ENCODE measurements at regions not wholly inside any gene's neighbourhood (a gene's known extent, or its start where the extent isn't known, plus 50 kb on each side); places are given as distances from the start of the nearest gene placed in this dataset.

- TF ChIP-seq CTCF (IDR thresholded peaks at IDR 0.05; ENCODE audit: insufficient read depth, low read length, poor library complexity, severe bottlenecking) (no peak), EZH2phosphoT487 (conservative IDR thresholded peaks at IDR 0.05; ENCODE audit: low read length) (no peak)
These were observed 110.0 kb downstream of the TRIB2 start for GRCh38 chr2:12826781-12827180.
